ENCODE measurements at regions not wholly inside any gene's neighbourhood (a gene's known extent, or its start where the extent isn't known, plus 50 kb on each side); places are given as distances from the start of the nearest gene placed in this dataset.

GRCh38 chr18:60111525-60111924, 211.7 kb downstream of the PMAIP1 start:
- H3K27ac Mint-ChIP-seq (ENCODE audit: unreplicated experiment), result no peak overlapping the region
- no peak overlapping the region for H3K4me3 Mint-ChIP-seq (ENCODE audit: unreplicated experiment)
- no peak for TF ChIP-seq CTCF (IDR thresholded peaks at IDR 0.05)
- DNase-seq (ENCODE audit: low spot score), result no peak
- no peaks in the 10 kb centered on the region for H3K36me3 Mint-ChIP-seq (ENCODE audit: low read depth)
- peaks cover 8% of the 10 kb centered on the region for H3K27me3 Mint-ChIP-seq (ENCODE audit: low read depth)
- no peaks in the 10 kb centered on the region for H3K4me1 Mint-ChIP-seq (ENCODE audit: low read depth)
- peaks cover 3% of the 10 kb centered on the region for H3K9me3 Mint-ChIP-seq (ENCODE audit: low read depth)

- Mint-ChIP-seq H3K27me3 (ENCODE audit: low read depth) (peaks cover 3% of the 10 kb centered on the region), H3K9me3 (ENCODE audit: low read depth) (peaks cover 3% of the 10 kb centered on the region), H3K4me1 (ENCODE audit: low read depth) (no peaks in the 10 kb centered on the region), H3K27ac (ENCODE audit: unreplicated experiment) (no peak overlapping the region), H3K4me3 (ENCODE audit: unreplicated experiment) (no peak overlapping the region), H3K36me3 (ENCODE audit: low read depth) (no peaks in the 10 kb centered on the region)
- no peak for TF ChIP-seq CTCF (IDR thresholded peaks at IDR 0.05)
- no peak for DNase-seq (ENCODE audit: low spot score)
These were observed 211.0 kb downstream of the PMAIP1 start for GRCh38 chr18:60110836-60111235.

- peaks cover 16% of the 10 kb centered on the region for H3K27me3 Mint-ChIP-seq (ENCODE audit: low read depth)
- no peaks in the 10 kb centered on the region for H3K4me1 Mint-ChIP-seq (ENCODE audit: low read depth)
- DNase-seq (ENCODE audit: low spot score), result no peak
- H3K4me3 Mint-ChIP-seq (ENCODE audit: unreplicated experiment), result no peak overlapping the region
- H3K36me3 Mint-ChIP-seq (ENCODE audit: low read depth), result no peaks in the 10 kb centered on the region
- TF ChIP-seq CTCF (IDR thresholded peaks at IDR 0.05), result no peak
- no peaks in the 10 kb centered on the region for H3K9me3 Mint-ChIP-seq (ENCODE audit: low read depth)
- H3K27ac Mint-ChIP-seq (ENCODE audit: unreplicated experiment), result no peak overlapping the region
These were observed 201.0 kb downstream of the PMAIP1 start for GRCh38 chr18:60100778-60101177.

- no peak for TF ChIP-seq CTCF (IDR thresholded peaks at IDR 0.05)
- H3K4me3 Mint-ChIP-seq (ENCODE audit: unreplicated experiment), result no peak overlapping the region
- H3K9me3 Mint-ChIP-seq (ENCODE audit: low read depth), result no peaks in the 10 kb centered on the region
- H3K27me3 Mint-ChIP-seq (ENCODE audit: low read depth), result peaks cover 16% of the 10 kb centered on the region
- H3K4me1 Mint-ChIP-seq (ENCODE audit: low read depth), result no peaks in the 10 kb centered on the region
- no peak for DNase-seq (ENCODE audit: low spot score)
- H3K27ac Mint-ChIP-seq (ENCODE audit: unreplicated experiment), result no peak overlapping the region
- no peaks in the 10 kb centered on the region for H3K36me3 Mint-ChIP-seq (ENCODE audit: low read depth)
These were observed 199.9 kb downstream of the PMAIP1 start for GRCh38 chr18:60099709-60100108.

- no peak for TF ChIP-seq CTCF (IDR thresholded peaks at IDR 0.05)
- Mint-ChIP-seq H3K27ac (ENCODE audit: unreplicated experiment) (no peak overlapping the region), H3K4me1 (ENCODE audit: low read depth) (no peaks in the 10 kb centered on the region), H3K27me3 (ENCODE audit: low read depth) (peaks cover 16% of the 10 kb centered on the region), H3K36me3 (ENCODE audit: low read depth) (no peaks in the 10 kb centered on the region), H3K4me3 (ENCODE audit: unreplicated experiment) (no peak overlapping the region), H3K9me3 (ENCODE audit: low read depth) (peaks cover 5% of the 10 kb centered on the region)
- DNase-seq (ENCODE audit: low spot score), result no peak
These were observed 196.6 kb downstream of the PMAIP1 start for GRCh38 chr18:60096428-60096827.

Data from chondrocyte (in vitro differentiated cells).